HepG2 (cell line): ENCODE measurements at regions not wholly inside any gene's neighbourhood (a gene's known extent, or its start where the extent isn't known, plus 50 kb on each side); places are given as distances from the start of the nearest gene placed in this dataset.

Experiments used
- NR2C2 ChIP-seq: sonication (generic); formaldehyde crosslinking; IDR thresholded peaks from 2 replicates; pipeline ENCODE4 v1.4.0; 2020; ENCODE audit warnings: missing genetic modification reagents, mild to moderate bottlenecking, moderate library complexity, borderline replicate concordance
- PBX3 ChIP-seq: sonication (generic); formaldehyde crosslinking; IDR thresholded peaks from 2 replicates; pipeline ENCODE4 v1.8.1; 2023; ENCODE audit warnings: missing genetic modification reagents, inconsistent platforms, borderline replicate concordance
- PREB ChIP-seq: sonication (generic); formaldehyde crosslinking; IDR thresholded peaks from 2 replicates; pipeline ENCODE4 v1.4.0; 2020; ENCODE audit warnings: missing genetic modification reagents
- REPIN1 ChIP-seq: sonication (generic); formaldehyde crosslinking; IDR thresholded peaks from 2 replicates; pipeline ENCODE4 v1.8.0; 2022; ENCODE audit warnings: missing genetic modification reagents, low read depth, mild to moderate bottlenecking, borderline replicate concordance
- SCMH1 ChIP-seq: sonication (generic); formaldehyde crosslinking; IDR thresholded peaks from 2 replicates; pipeline ENCODE4 v1.9.0; 2021; ENCODE audit warnings: missing genetic modification reagents, mild to moderate bottlenecking, borderline replicate concordance
- THAP11 ChIP-seq: IDR thresholded peaks from 2 replicates; pipeline ENCODE4 v1.6.1; 2016; ENCODE audit warnings: missing biosample characterization, missing genetic modification reagents
- ZNF274 ChIP-seq: sonication (generic); formaldehyde crosslinking; IDR thresholded peaks from 2 replicates; pipeline ENCODE4 v1.5.1; 2020; ENCODE audit warnings: mild to moderate bottlenecking, missing genetic modification reagents

DNA sequence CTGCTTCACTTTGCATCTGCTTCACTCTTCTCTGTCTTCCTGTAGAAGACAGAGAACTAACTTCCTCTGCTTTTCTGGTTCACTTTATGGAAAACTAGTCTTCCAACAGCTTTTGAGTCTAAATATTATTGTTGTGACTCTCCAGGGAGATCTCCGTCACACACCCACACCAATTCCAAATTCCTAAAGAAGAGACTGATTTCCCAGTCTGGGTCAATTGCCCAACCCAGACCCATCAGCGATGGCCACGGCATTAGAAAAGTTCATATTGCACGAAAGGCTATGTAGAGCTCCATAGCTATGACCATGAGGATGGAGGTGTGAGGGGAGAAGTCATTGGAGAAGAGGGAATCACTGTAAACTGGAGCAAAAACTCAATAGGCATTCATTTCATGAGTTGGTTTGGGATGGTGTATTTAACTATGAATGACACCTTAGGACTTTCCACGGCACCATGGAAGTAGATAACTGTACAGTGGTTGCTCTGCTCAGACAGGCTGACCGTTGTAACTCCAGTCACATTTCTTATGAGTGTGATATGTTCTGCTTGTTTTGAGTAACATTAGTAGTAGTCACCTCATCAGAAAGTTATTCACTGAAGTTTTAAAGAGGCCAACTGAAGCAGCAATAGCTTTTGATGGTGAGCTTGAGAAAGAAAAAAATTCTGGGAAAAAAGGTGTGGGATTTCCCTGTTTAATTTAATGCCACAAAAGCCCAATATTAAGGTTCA, 78.1 kb upstream of the MAMDC2 start:
- TF ChIP-seq SCMH1 (CRISPR knock-in tag), result no peak
- TF ChIP-seq NR2C2 (CRISPR knock-in tag), result no peak
- no peak for TF ChIP-seq THAP11 (CRISPR knock-in tag)
- no peak for TF ChIP-seq REPIN1
- no peak for TF ChIP-seq ZNF274 (CRISPR knock-in tag)
- no peak for TF ChIP-seq PBX3 (CRISPR knock-in tag)
- no peak for TF ChIP-seq PREB (CRISPR knock-in tag)
